ENCODE measurements at regions not wholly inside any gene's neighbourhood (a gene's known extent, or its start where the extent isn't known, plus 50 kb on each side); places are given as distances from the start of the nearest gene placed in this dataset.

DNA sequence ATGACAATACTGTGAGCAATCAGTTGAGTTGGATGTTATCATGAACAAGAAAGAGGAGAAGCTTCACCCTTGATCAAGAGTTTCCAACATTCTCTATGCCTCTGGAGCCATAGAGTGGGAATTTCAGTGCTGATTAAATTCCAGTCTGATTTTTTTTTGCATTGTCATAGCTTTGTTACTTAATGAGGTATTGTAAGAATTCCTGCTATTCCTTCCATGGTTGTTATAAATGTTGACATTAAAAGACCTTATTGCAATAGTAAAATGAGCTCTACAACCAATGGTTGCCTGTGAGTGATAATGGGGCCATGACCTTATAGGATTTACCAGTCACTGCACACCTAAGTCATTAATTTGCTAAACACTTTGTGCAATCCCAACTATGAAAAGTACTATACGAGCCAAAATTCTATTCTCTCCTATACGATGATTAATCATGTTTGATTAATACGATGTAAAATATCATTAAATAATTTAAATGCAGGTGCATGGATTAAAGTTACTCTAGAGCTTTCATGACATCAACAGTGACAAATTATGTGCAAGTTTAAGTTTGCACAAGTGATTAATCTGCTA is 353.2 kb upstream of the KLF6 start:
- no peak overlapping the region for H3K27ac ChIP-seq (ENCODE audit: low read length)
- CTCF ChIA-PET: no interaction called here
- in situ Hi-C loops (cut with HindIII; ENCODE audit: low pct_unique_long_range_greater_than_20kb, low sequenced_read_pairs) (no loop called here), intact Hi-C loops (cut with micrococcal nuclease; ENCODE audit: unreplicated experiment) (no loop called here)
- POLR2A ChIA-PET: interaction anchor here (0.6 kb wide), 1 partner anchor 209 kb away, joined by 4 read pairs; no protein-coding TSS in a partner anchor
- no peak for ATAC-seq
- no peak overlapping the region for H3K4me3 ChIP-seq (ENCODE audit: low read depth in 2 of 2, low read length in 2 of 2)
- no peaks in the 10 kb centered on the region for H3K4me1 ChIP-seq (ENCODE audit: control insufficient read depth, insufficient read depth, low read length)
- H3K36me3 ChIP-seq (ENCODE audit: control insufficient read depth, insufficient read depth, low read length): no peaks in the 10 kb centered on the region
- no peak for DNase-seq (ENCODE audit: low read depth, low spot score)
- no peaks in the 10 kb centered on the region for H3K27me3 ChIP-seq (ENCODE audit: control insufficient read depth, insufficient read depth, low read length)
- H3K9me3 ChIP-seq (ENCODE audit: control insufficient read depth, insufficient read depth, low read depth, low read length): peaks cover 11% of the 10 kb centered on the region; the same call in 1 of the 2 replicates
- TF ChIP-seq, protein P1, sequence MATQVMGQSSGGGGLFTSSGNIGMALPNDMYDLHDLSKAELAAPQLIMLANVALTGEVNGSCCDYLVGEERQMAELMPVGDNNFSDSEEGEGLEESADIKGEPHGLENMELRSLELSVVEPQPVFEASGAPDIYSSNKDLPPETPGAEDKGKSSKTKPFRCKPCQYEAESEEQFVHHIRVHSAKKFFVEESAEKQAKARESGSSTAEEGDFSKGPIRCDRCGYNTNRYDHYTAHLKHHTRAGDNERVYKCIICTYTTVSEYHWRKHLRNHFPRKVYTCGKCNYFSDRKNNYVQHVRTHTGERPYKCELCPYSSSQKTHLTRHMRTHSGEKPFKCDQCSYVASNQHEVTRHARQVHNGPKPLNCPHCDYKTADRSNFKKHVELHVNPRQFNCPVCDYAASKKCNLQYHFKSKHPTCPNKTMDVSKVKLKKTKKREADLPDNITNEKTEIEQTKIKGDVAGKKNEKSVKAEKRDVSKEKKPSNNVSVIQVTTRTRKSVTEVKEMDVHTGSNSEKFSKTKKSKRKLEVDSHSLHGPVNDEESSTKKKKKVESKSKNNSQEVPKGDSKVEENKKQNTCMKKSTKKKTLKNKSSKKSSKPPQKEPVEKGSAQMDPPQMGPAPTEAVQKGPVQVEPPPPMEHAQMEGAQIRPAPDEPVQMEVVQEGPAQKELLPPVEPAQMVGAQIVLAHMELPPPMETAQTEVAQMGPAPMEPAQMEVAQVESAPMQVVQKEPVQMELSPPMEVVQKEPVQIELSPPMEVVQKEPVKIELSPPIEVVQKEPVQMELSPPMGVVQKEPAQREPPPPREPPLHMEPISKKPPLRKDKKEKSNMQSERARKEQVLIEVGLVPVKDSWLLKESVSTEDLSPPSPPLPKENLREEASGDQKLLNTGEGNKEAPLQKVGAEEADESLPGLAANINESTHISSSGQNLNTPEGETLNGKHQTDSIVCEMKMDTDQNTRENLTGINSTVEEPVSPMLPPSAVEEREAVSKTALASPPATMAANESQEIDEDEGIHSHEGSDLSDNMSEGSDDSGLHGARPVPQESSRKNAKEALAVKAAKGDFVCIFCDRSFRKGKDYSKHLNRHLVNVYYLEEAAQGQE (IDR thresholded peaks at IDR 0.05; ENCODE audit: insufficient read depth in 1 of 2, low read depth in 2 of 2, low read length in 1 of 2): no peak
- no peak for TF ChIP-seq TCF7L2 (IDR thresholded peaks at IDR 0.05; ENCODE audit: low read depth, low read length)
- TF ChIP-seq POLR2AphosphoS5 (IDR thresholded peaks at IDR 0.05; ENCODE audit: low read depth, low read length): no peak
- TF ChIP-seq, protein P2, sequence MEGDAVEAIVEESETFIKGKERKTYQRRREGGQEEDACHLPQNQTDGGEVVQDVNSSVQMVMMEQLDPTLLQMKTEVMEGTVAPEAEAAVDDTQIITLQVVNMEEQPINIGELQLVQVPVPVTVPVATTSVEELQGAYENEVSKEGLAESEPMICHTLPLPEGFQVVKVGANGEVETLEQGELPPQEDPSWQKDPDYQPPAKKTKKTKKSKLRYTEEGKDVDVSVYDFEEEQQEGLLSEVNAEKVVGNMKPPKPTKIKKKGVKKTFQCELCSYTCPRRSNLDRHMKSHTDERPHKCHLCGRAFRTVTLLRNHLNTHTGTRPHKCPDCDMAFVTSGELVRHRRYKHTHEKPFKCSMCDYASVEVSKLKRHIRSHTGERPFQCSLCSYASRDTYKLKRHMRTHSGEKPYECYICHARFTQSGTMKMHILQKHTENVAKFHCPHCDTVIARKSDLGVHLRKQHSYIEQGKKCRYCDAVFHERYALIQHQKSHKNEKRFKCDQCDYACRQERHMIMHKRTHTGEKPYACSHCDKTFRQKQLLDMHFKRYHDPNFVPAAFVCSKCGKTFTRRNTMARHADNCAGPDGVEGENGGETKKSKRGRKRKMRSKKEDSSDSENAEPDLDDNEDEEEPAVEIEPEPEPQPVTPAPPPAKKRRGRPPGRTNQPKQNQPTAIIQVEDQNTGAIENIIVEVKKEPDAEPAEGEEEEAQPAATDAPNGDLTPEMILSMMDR (IDR thresholded peaks at IDR 0.05): no peak
- no peak for TF ChIP-seq SIN3A (IDR thresholded peaks at IDR 0.05; ENCODE audit: borderline replicate concordance, insufficient read depth, low read depth, low read length)
- BruUV-seq (replicated peaks): no TSS peak

DNA sequence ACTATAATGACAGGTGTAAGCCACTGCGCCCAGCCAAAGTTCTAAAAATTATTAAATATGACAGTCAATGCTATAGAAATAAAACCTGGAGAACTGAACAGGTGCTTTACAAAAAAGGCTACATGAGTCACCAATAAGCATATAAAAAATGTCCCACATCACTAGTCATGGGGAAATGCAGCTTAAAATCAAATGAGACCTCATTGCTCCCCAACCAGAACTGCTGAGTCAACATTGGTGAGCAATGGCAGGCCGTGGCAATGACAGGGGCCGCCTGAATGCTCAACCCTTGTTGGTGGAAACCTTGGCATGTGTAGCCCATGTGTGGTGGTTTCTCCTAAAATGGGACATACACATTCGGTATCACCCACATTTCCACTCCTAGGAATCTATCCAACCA is 352.3 kb upstream of the KLF6 start:
- POLR2A ChIA-PET: no interaction called here
- intact Hi-C loops (cut with micrococcal nuclease; ENCODE audit: unreplicated experiment): no loop called here
- CTCF ChIA-PET: no interaction called here

More for the DNA sequence above, 352.3 kb upstream of the KLF6 start:
- no peak for ATAC-seq
- H3K9me3 ChIP-seq (ENCODE audit: control insufficient read depth, insufficient read depth, low read depth, low read length): peaks cover 11% of the 10 kb centered on the region; the same call in 1 of the 2 replicates
- DNase-seq (ENCODE audit: low read depth, low spot score): no peak
- H3K36me3 ChIP-seq (ENCODE audit: control insufficient read depth, insufficient read depth, low read length): no peaks in the 10 kb centered on the region
- no TSS peak for BruUV-seq (replicated peaks)
- no peak for TF ChIP-seq SIN3A (IDR thresholded peaks at IDR 0.05; ENCODE audit: borderline replicate concordance, insufficient read depth, low read depth, low read length)
- no peak for TF ChIP-seq POLR2AphosphoS5 (IDR thresholded peaks at IDR 0.05; ENCODE audit: low read depth, low read length)
- TF ChIP-seq TCF7L2 (IDR thresholded peaks at IDR 0.05; ENCODE audit: low read depth, low read length): no peak
- TF ChIP-seq, protein P1 (IDR thresholded peaks at IDR 0.05; ENCODE audit: insufficient read depth in 1 of 2, low read depth in 2 of 2, low read length in 1 of 2): no peak
- TF ChIP-seq, protein P2 (IDR thresholded peaks at IDR 0.05): no peak
- H3K27me3 ChIP-seq (ENCODE audit: control insufficient read depth, insufficient read depth, low read length): no peaks in the 10 kb centered on the region
- H3K4me3 ChIP-seq (ENCODE audit: low read depth in 2 of 2, low read length in 2 of 2): no peak overlapping the region
- H3K4me1 ChIP-seq (ENCODE audit: control insufficient read depth, insufficient read depth, low read length): no peaks in the 10 kb centered on the region
- in situ Hi-C loops (cut with HindIII; ENCODE audit: low pct_unique_long_range_greater_than_20kb, low sequenced_read_pairs): no loop called here
- peak overlapping the region; percentile 44; the same call in 1 of the 2 replicates for H3K27ac ChIP-seq (ENCODE audit: low read length)

Data from Panc1 (cell line).